HCT116 (cell line): ENCODE measurements at regions not wholly inside any gene's neighbourhood (a gene's known extent, or its start where the extent isn't known, plus 50 kb on each side); places are given as distances from the start of the nearest gene placed in this dataset.

ENCODE experiments used
- CEBPB ChIP-seq: IDR thresholded peaks from 2 replicates; pipeline ENCODE4 v1.6.1; 2012; ENCODE audit warnings: low read depth
- EGR1 ChIP-seq: IDR thresholded peaks from 2 replicates; pipeline ENCODE4 v1.6.1; 2012; ENCODE audit warnings: low read depth
- EZH2phosphoT487 ChIP-seq: fragments of 200-600 bp; IDR thresholded peaks from 2 replicates; pipeline ENCODE4 v1.6.1; 2018; ENCODE audit warnings: antibody characterized with exemption, borderline replicate concordance
- POLR2A ChIP-seq: IDR thresholded peaks from 2 replicates; pipeline ENCODE4 v1.7.0; 2011; ENCODE audit warnings: borderline replicate concordance; ENCODE audit not compliant: insufficient read depth, insufficient read length; ENCODE audit errors: extremely low read depth
- POLR2AphosphoS5 ChIP-seq: IDR thresholded peaks from 2 replicates; pipeline ENCODE4 v1.6.1; 2011; ENCODE audit warnings: mild to moderate bottlenecking, low read depth, low read length, moderate library complexity
- RAD21 ChIP-seq: IDR thresholded peaks from 2 replicates; pipeline ENCODE4 v1.6.1; 2012; ENCODE audit warnings: low read depth, mild to moderate bottlenecking
- SIN3A ChIP-seq: IDR thresholded peaks from 2 replicates; pipeline ENCODE4 v1.6.1; 2012; ENCODE audit warnings: low read depth
- TF ChIP-seq, protein P1 (sequence below), 3 experiments: fragments of 200-600 bp in 1 of 3; sonication (generic) in 1 of 3; IDR thresholded peaks in 2 of 3; conservative IDR thresholded peaks in 1 of 3; 2 replicates each; pipeline ENCODE4 v1.5.1; 2012 to 2017; ENCODE audit warnings: low read depth in 2 of 3, low read length in 2 of 3, antibody characterized with exemption in 1 of 3, borderline replicate concordance in 1 of 3, control low read depth in 1 of 3, mild to moderate bottlenecking in 1 of 3, mixed read lengths in 1 of 3, mixed run types in 1 of 3, moderate library complexity in 1 of 3; ENCODE audit not compliant: insufficient read depth in 1 of 3
- TF ChIP-seq, protein P2 (sequence below): IDR thresholded peaks from 2 replicates; pipeline ENCODE4 v1.6.1; 2012
- TF ChIP-seq, protein P3 (sequence below): IDR thresholded peaks from 2 replicates; pipeline ENCODE4 v1.6.1; 2012
- TF ChIP-seq, protein P4 (sequence below): IDR thresholded peaks from 2 replicates; pipeline ENCODE4 v1.6.1; 2011; ENCODE audit warnings: mild to moderate bottlenecking, low read length, moderate library complexity; ENCODE audit not compliant: insufficient replicate concordance; ENCODE audit errors: extremely low read depth

DNA sequence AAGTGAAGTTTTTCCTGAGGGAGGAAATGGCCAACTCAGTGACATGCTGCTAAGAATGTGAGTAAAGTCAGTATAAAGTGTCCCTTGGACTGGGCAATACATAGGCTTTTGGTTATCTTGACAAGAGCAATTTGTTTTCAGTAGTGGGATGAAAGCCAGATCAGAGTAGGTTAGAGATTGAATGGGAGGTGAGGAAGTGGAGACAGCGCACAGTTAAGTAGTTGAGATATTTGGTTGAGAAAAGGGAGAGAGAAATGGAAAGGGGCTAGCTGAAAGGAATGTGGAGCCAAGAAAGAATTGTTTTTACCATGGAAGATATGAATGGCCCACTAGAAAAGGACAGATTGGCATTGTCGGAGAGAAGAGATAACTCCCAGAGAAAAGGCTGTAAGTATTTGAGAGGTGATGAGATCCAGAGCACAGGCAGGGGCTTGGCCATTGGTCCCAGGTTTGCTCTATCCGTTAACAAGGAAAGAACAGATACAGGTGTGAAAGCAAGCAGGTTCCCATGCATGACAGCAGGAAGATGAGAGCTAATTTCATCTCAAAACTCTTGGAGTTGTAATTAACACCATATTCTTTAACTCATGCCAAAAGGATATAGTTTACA, 392.0 kb downstream of the NR2F1-AS1 start:
- TF ChIP-seq, protein P1, sequence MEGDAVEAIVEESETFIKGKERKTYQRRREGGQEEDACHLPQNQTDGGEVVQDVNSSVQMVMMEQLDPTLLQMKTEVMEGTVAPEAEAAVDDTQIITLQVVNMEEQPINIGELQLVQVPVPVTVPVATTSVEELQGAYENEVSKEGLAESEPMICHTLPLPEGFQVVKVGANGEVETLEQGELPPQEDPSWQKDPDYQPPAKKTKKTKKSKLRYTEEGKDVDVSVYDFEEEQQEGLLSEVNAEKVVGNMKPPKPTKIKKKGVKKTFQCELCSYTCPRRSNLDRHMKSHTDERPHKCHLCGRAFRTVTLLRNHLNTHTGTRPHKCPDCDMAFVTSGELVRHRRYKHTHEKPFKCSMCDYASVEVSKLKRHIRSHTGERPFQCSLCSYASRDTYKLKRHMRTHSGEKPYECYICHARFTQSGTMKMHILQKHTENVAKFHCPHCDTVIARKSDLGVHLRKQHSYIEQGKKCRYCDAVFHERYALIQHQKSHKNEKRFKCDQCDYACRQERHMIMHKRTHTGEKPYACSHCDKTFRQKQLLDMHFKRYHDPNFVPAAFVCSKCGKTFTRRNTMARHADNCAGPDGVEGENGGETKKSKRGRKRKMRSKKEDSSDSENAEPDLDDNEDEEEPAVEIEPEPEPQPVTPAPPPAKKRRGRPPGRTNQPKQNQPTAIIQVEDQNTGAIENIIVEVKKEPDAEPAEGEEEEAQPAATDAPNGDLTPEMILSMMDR (IDR thresholded peaks at IDR 0.05 in 2 of 3, conservative IDR thresholded peaks at IDR 0.05 in 1 of 3; ENCODE audit: borderline replicate concordance in 1 of 3, insufficient read depth in 1 of 3, low read depth in 2 of 3, low read length in 2 of 3) = no peak
- TF ChIP-seq CEBPB (no peak), POLR2A (no peak), RAD21 (no peak), EGR1 (no peak), POLR2AphosphoS5 (no peak), EZH2phosphoT487 (no peak), SIN3A (no peak)
- TF ChIP-seq, protein P2, sequence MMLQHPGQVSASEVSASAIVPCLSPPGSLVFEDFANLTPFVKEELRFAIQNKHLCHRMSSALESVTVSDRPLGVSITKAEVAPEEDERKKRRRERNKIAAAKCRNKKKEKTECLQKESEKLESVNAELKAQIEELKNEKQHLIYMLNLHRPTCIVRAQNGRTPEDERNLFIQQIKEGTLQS = no peak
- TF ChIP-seq, protein P3, sequence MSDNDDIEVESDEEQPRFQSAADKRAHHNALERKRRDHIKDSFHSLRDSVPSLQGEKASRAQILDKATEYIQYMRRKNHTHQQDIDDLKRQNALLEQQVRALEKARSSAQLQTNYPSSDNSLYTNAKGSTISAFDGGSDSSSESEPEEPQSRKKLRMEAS = no peak
- TF ChIP-seq, protein P4, sequence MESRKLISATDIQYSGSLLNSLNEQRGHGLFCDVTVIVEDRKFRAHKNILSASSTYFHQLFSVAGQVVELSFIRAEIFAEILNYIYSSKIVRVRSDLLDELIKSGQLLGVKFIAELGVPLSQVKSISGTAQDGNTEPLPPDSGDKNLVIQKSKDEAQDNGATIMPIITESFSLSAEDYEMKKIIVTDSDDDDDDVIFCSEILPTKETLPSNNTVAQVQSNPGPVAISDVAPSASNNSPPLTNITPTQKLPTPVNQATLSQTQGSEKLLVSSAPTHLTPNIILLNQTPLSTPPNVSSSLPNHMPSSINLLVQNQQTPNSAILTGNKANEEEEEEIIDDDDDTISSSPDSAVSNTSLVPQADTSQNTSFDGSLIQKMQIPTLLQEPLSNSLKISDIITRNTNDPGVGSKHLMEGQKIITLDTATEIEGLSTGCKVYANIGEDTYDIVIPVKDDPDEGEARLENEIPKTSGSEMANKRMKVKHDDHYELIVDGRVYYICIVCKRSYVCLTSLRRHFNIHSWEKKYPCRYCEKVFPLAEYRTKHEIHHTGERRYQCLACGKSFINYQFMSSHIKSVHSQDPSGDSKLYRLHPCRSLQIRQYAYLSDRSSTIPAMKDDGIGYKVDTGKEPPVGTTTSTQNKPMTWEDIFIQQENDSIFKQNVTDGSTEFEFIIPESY = no peak
